SU-DHL-6 (cell line): ENCODE measurements at regions not wholly inside any gene's neighbourhood (a gene's known extent, or its start where the extent isn't known, plus 50 kb on each side); places are given as distances from the start of the nearest gene placed in this dataset.

Experiments
- EZH2phosphoT487 ChIP-seq: fragments of 200-600 bp; sonication (generic), shearing (Covaris generic); conservative IDR thresholded peaks from 2 replicates; pipeline ENCODE4 v1.6.1; 2018; ENCODE audit warnings: mild to moderate bottlenecking, antibody characterized with exemption, low read length, moderate library complexity, mixed read lengths
- TF ChIP-seq, protein P1 (sequence below): fragments of 200-600 bp; sonication (generic); IDR thresholded peaks from one replicate; pipeline ENCODE4 v1.5.1; 2017; ENCODE audit warnings: antibody characterized with exemption, mild to moderate bottlenecking, low read length, moderate library complexity; ENCODE audit not compliant: insufficient read depth, poor library complexity, severe bottlenecking

DNA sequence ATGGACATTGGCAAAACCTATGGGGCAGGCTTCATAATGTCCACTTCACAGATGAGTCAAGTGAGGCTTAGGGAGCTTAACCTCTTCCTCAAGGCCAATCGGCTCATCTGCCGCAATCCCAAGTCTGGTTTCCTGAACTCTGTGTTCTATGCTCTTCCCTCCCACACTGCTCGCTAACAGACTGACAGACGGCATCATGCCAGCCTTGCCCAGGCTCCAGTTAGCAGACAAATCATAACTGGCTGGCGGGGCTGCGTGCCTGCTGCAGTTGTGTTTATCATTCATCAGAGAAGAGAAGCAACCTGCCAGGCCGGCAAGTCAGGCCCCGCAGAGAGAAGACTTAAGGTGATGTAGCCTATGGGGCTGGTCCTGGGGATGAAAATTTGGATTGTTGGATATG, 216.2 kb upstream of the ASIC2 start:
- TF ChIP-seq, protein P1, sequence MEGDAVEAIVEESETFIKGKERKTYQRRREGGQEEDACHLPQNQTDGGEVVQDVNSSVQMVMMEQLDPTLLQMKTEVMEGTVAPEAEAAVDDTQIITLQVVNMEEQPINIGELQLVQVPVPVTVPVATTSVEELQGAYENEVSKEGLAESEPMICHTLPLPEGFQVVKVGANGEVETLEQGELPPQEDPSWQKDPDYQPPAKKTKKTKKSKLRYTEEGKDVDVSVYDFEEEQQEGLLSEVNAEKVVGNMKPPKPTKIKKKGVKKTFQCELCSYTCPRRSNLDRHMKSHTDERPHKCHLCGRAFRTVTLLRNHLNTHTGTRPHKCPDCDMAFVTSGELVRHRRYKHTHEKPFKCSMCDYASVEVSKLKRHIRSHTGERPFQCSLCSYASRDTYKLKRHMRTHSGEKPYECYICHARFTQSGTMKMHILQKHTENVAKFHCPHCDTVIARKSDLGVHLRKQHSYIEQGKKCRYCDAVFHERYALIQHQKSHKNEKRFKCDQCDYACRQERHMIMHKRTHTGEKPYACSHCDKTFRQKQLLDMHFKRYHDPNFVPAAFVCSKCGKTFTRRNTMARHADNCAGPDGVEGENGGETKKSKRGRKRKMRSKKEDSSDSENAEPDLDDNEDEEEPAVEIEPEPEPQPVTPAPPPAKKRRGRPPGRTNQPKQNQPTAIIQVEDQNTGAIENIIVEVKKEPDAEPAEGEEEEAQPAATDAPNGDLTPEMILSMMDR: no peak
- TF ChIP-seq EZH2phosphoT487: no peak
